ENCODE measurements at regions not wholly inside any gene's neighbourhood (a gene's known extent, or its start where the extent isn't known, plus 50 kb on each side); places are given as distances from the start of the nearest gene placed in this dataset.

GRCh38 chr16:79391395-79391794 lies 209.1 kb downstream of the MAF start:
- no peak for TF ChIP-seq CTCF (IDR thresholded peaks at IDR 0.05; ENCODE audit: control extremely low read depth, extremely low read depth, low read depth, missing control alignments)
- POLR2A ChIA-PET: no interaction called here
- CTCF ChIA-PET: no interaction called here
- DNase-seq (ENCODE audit: extremely low spot score): no peak

- DNase-seq (ENCODE audit: extremely low spot score): no peak
- TF ChIP-seq CTCF (IDR thresholded peaks at IDR 0.05; ENCODE audit: control extremely low read depth, extremely low read depth, low read depth, missing control alignments): no peak
- POLR2A ChIA-PET: no interaction called here
- CTCF ChIA-PET: no interaction called here
These were observed 210.0 kb downstream of the MAF start for GRCh38 chr16:79390481-79391051.

GRCh38 chr16:79388396-79388795 lies 212.1 kb downstream of the MAF start:
- TF ChIP-seq CTCF (IDR thresholded peaks at IDR 0.05; ENCODE audit: control extremely low read depth, extremely low read depth, low read depth, missing control alignments): no peak
- POLR2A ChIA-PET: no interaction called here
- DNase-seq (ENCODE audit: extremely low spot score): no peak
- CTCF ChIA-PET: no interaction called here

GRCh38 chr16:79386299-79386698 lies 214.2 kb downstream of the MAF start:
- no peak for TF ChIP-seq CTCF (IDR thresholded peaks at IDR 0.05; ENCODE audit: control extremely low read depth, extremely low read depth, low read depth, missing control alignments)
- ChIA-PET CTCF (no interaction called here), POLR2A (no interaction called here)
- DNase-seq (ENCODE audit: extremely low spot score): no peak

- POLR2A ChIA-PET: no interaction called here
- no peak for DNase-seq (ENCODE audit: extremely low spot score)
- CTCF ChIA-PET: no interaction called here
- TF ChIP-seq CTCF (IDR thresholded peaks at IDR 0.05; ENCODE audit: control extremely low read depth, extremely low read depth, low read depth, missing control alignments): no peak
These were observed 218.9 kb downstream of the MAF start for GRCh38 chr16:79381603-79382042.

- TF ChIP-seq CTCF (IDR thresholded peaks at IDR 0.05; ENCODE audit: control extremely low read depth, extremely low read depth, low read depth, missing control alignments): no peak
- ChIA-PET POLR2A (no interaction called here), CTCF (no interaction called here)
These were observed 219.4 kb downstream of the MAF start for GRCh38 chr16:79380995-79381602.

More at GRCh38 chr16:79380995-79381602, 219.4 kb downstream of the MAF start:
- DNase-seq (ENCODE audit: extremely low spot score): no peak
